ENCODE measurements at regions not wholly inside any gene's neighbourhood (a gene's known extent, or its start where the extent isn't known, plus 50 kb on each side); places are given as distances from the start of the nearest gene placed in this dataset.

DNA sequence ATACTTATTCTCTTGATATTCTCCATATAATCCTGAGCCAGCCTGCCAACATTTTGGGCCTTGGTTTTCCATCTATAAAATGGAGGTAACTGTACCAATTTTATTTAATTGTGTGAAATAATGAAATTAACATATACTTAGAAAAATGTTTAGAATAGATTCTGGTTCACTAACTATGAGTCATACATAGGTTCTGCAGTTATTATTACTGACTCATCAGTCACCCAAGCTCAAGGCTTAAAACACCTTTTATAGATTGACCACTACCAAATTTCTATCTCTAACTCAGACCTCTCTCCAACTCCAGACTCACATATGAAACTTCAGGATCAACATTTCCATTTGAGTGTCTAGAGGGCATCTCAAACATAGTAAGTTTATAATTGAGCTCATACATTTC is 1277.2 kb upstream of the GJE1 start:
- TF ChIP-seq SUZ12 (IDR thresholded peaks at IDR 0.05; ENCODE audit: extremely low read depth, insufficient read depth, insufficient read length) (no peak), ZNF274 (IDR thresholded peaks at IDR 0.05; ENCODE audit: low read depth, low read length) (no peak), YY1 (IDR thresholded peaks at IDR 0.05; ENCODE audit: insufficient read depth, insufficient read length) (no peak)
